Sigmoid colon (tissue), 6 donors: ENCODE measurements at regions not wholly inside any gene's neighbourhood (a gene's known extent, or its start where the extent isn't known, plus 50 kb on each side); places are given as distances from the start of the nearest gene placed in this dataset.

Experiments
- DNase-seq: peaks from one replicate; pipeline ENCODE4 v3.0.0-alpha.2; 2019
- H3K27ac ChIP-seq, 4 donors: fragments of 200-600 bp; sonication (generic); one replicate each; pipeline ENCODE4 v1.5.1; 2016 to 2019; ENCODE audit warnings: mild to moderate bottlenecking in 1 of 4
- H3K27me3 ChIP-seq, 3 donors: fragments of 200-600 bp; sonication (generic); one replicate each; pipeline ENCODE4 v1.5.1; 2019; ENCODE audit warnings: mild to moderate bottlenecking in 1 of 3
- H3K36me3 ChIP-seq, 4 donors: fragments of 200-600 bp; sonication (generic); one replicate each; pipeline ENCODE4 v1.5.1; 2016 to 2019
- H3K4me1 ChIP-seq, 4 donors: fragments of 200-600 bp; sonication (generic); one replicate each; pipeline ENCODE4 v1.5.1; 2017 to 2019
- H3K4me3 ChIP-seq, 4 donors: fragments of 200-600 bp; sonication (generic); one replicate each; pipeline ENCODE4 v1.5.1; 2017 to 2019; ENCODE audit warnings: mild to moderate bottlenecking in 2 of 4, moderate library complexity in 1 of 4
- H3K9me3 ChIP-seq, 4 donors: fragments of 200-600 bp in 3 of 4; sonication (generic) in 3 of 4; one replicate each; pipeline versions ENCODE4 v1.5.1 to v1.6.1; 2013 to 2019
- CTCF ChIP-seq, 4 experiments: fragments of 450-650 bp in 3 of 4; fragments of 200-600 bp in 1 of 4; IDR thresholded peaks; one replicate each; pipeline ENCODE4 v1.5.1; 2016 to 2019; ENCODE audit warnings: antibody characterized with exemption in 4 of 4, mild to moderate bottlenecking in 3 of 4, moderate library complexity in 2 of 4
- EP300 ChIP-seq, 4 donors: sonication (generic); formaldehyde crosslinking; IDR thresholded peaks; one replicate each; pipeline ENCODE4 v1.6.1; 2017; ENCODE audit warnings: antibody characterized with exemption in 4 of 4
- POLR2A ChIP-seq, 2 donors: fragments of 450-650 bp; IDR thresholded peaks; one replicate each; pipeline ENCODE4 v1.6.1; 2016; ENCODE audit warnings: antibody characterized with exemption in 2 of 2, mild to moderate bottlenecking in 2 of 2, moderate library complexity in 2 of 2
- POLR2AphosphoS5 ChIP-seq, 4 donors: sonication (generic); formaldehyde crosslinking; IDR thresholded peaks; one replicate each; pipeline ENCODE4 v1.6.1; 2017; ENCODE audit warnings: antibody characterized with exemption in 4 of 4
- WGBS, 2 donors: extraction: QIAGEN DNeasy Blood & Tissue Kit; methylation state at CpG; one replicate each; pipeline ENCODE4 v1.1.7; 2013; 5-methylcytosine and 5-hydroxymethylcytosine counted together
- intact Hi-C: fragments of 100-400 bp; cut with DNase I; formaldehyde crosslinking; loops from one replicate; pipeline ENCODE4 v1.15.1; 2023
- donor health status: healthy with polysubstance abuse.
- donor health status: healthy.

GRCh38 chrX:118179161-118179560 is 62.6 kb upstream of the KLHL13 start:
- WGBS, 2 donors: 90 to 91% methylated on average over 3 of the region's 3 CpGs
- TF ChIP-seq POLR2AphosphoS5 (IDR thresholded peaks at IDR 0.05) (no peak), EP300 (IDR thresholded peaks at IDR 0.05) (no peak), POLR2A (IDR thresholded peaks at IDR 0.05) (no peak), CTCF (IDR thresholded peaks at IDR 0.05) (no peak)
- no peak for DNase-seq
- H3K27ac ChIP-seq: no peak overlapping the region
- intact Hi-C loops: no loop called here
- H3K9me3 ChIP-seq: no peaks in the 10 kb centered on the region
- no peaks in the 10 kb centered on the region for H3K27me3 ChIP-seq
- no peaks in the 10 kb centered on the region for H3K36me3 ChIP-seq
- no peak overlapping the region for H3K4me3 ChIP-seq
- peaks cover 0 to 14% (median 2%) of the 10 kb centered on the region in 4 donors for H3K4me1 ChIP-seq

- intact Hi-C loops: no loop called here
- Histone ChIP-seq H3K27ac (no peak overlapping the region), H3K36me3 (no peaks in the 10 kb centered on the region), H3K4me3 (no peak overlapping the region), H3K9me3 (no peaks in the 10 kb centered on the region), H3K27me3 (no peaks in the 10 kb centered on the region), H3K4me1 (peaks cover 0 to 14% (median 2%) of the 10 kb centered on the region in 4 donors)
- WGBS, 2 donors: 77 to 86% methylated on average over 4 of the region's 4 CpGs
- TF ChIP-seq POLR2A (IDR thresholded peaks at IDR 0.05): no peak
- TF ChIP-seq CTCF (IDR thresholded peaks at IDR 0.05): no peak
- no peak for TF ChIP-seq EP300 (IDR thresholded peaks at IDR 0.05)
- no peak for TF ChIP-seq POLR2AphosphoS5 (IDR thresholded peaks at IDR 0.05)
- no peak for DNase-seq
Observed at GRCh38 chrX:118179718-118180117, 63.1 kb upstream of the KLHL13 start.

GRCh38 chrX:118181030-118181429 is 64.4 kb upstream of the KLHL13 start:
- no peak for TF ChIP-seq POLR2A (IDR thresholded peaks at IDR 0.05)
- no peak for TF ChIP-seq POLR2AphosphoS5 (IDR thresholded peaks at IDR 0.05)
- TF ChIP-seq CTCF (IDR thresholded peaks at IDR 0.05): no peak
- TF ChIP-seq EP300 (IDR thresholded peaks at IDR 0.05): no peak
- Histone ChIP-seq H3K4me1 (peaks cover 0 to 14% (median 2%) of the 10 kb centered on the region in 4 donors), H3K9me3 (no peaks in the 10 kb centered on the region), H3K36me3 (no peaks in the 10 kb centered on the region), H3K4me3 (no peak overlapping the region), H3K27me3 (no peaks in the 10 kb centered on the region), H3K27ac (no peak overlapping the region)
- intact Hi-C loops: no loop called here
- 50 to 65% methylated on average over 4 of the region's 4 CpGs for WGBS, 2 donors
- DNase-seq: no peak

- Histone ChIP-seq H3K4me3 (no peak overlapping the region), H3K36me3 (no peaks in the 10 kb centered on the region), H3K4me1 (peaks cover 0 to 14% (median 2%) of the 10 kb centered on the region in 4 donors), H3K27ac (no peak overlapping the region), H3K27me3 (no peaks in the 10 kb centered on the region), H3K9me3 (no peaks in the 10 kb centered on the region)
- 9 to 59% methylated on average over 1 of the region's 1 CpG for WGBS, 2 donors
- DNase-seq: no peak
- intact Hi-C loops: no loop called here
- TF ChIP-seq POLR2AphosphoS5 (IDR thresholded peaks at IDR 0.05) (no peak), EP300 (IDR thresholded peaks at IDR 0.05) (no peak), CTCF (IDR thresholded peaks at IDR 0.05) (no peak), POLR2A (IDR thresholded peaks at IDR 0.05) (no peak)
Observed at GRCh38 chrX:118182025-118182424, 65.4 kb upstream of the KLHL13 start.

GRCh38 chrX:118182681-118183080 is 66.1 kb upstream of the KLHL13 start:
- TF ChIP-seq POLR2AphosphoS5 (IDR thresholded peaks at IDR 0.05) (no peak), POLR2A (IDR thresholded peaks at IDR 0.05) (no peak), EP300 (IDR thresholded peaks at IDR 0.05) (no peak), CTCF (IDR thresholded peaks at IDR 0.05) (no peak)
- WGBS, 2 donors: 65 to 72% methylated on average over 3 of the region's 3 CpGs
- intact Hi-C loops: no loop called here
- Histone ChIP-seq H3K27me3 (no peaks in the 10 kb centered on the region), H3K27ac (no peak overlapping the region), H3K36me3 (no peaks in the 10 kb centered on the region), H3K9me3 (no peaks in the 10 kb centered on the region), H3K4me3 (no peak overlapping the region), H3K4me1 (peaks cover 0 to 14% (median 2%) of the 10 kb centered on the region in 4 donors)
- no peak for DNase-seq
